Tibial nerve (tissue), 4 donors: ENCODE measurements at regions not wholly inside any gene's neighbourhood (a gene's known extent, or its start where the extent isn't known, plus 50 kb on each side); places are given as distances from the start of the nearest gene placed in this dataset.

Experiments
- CTCF ChIP-seq, 5 experiments: fragments of 200-600 bp in 3 of 5; fragments of 450-650 bp in 2 of 5; sonication (generic) in 3 of 5; IDR thresholded peaks; one replicate each; pipeline ENCODE4 v1.5.1; 2016 to 2019; ENCODE audit warnings: antibody characterized with exemption in 5 of 5, mild to moderate bottlenecking in 3 of 5, moderate library complexity in 2 of 5
- EP300 ChIP-seq, 2 donors: sonication (generic); formaldehyde crosslinking; IDR thresholded peaks; one replicate each; pipeline ENCODE4 v1.6.1; 2017; ENCODE audit warnings: antibody characterized with exemption in 2 of 2, mild to moderate bottlenecking in 1 of 2
- POLR2A ChIP-seq, 2 donors: fragments of 450-650 bp; IDR thresholded peaks; one replicate each; pipeline ENCODE4 v1.6.1; 2017; ENCODE audit warnings: antibody characterized with exemption in 2 of 2, mild to moderate bottlenecking in 2 of 2, moderate library complexity in 2 of 2

DNA sequence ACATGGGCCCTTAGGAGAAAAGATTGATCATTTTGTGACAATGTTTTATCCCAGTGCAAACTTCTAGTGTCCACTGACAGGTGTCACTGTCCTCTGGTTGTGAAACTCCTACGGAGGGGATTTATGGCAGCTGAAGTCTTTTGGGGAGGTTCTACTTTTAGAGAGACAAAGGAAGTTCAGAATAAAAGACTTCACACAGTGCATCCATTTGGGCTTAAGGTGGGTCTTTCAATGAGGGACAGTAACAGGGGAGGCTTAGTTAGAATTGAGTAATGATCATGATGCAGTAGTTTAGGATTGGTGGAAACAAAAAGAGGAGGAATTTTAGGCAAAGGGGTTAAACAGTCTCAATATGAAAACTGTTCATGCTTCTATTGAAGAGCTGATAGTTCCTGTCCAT, 501.1 kb upstream of the NRP1 start:
- no peak for TF ChIP-seq POLR2A (IDR thresholded peaks at IDR 0.05)
- no peak for TF ChIP-seq EP300 (IDR thresholded peaks at IDR 0.05)
- TF ChIP-seq CTCF (IDR thresholded peaks at IDR 0.05) = no peak
